H9 (cell line): ENCODE measurements at regions not wholly inside any gene's neighbourhood (a gene's known extent, or its start where the extent isn't known, plus 50 kb on each side); places are given as distances from the start of the nearest gene placed in this dataset.

ENCODE experiments used
- DNase-seq: peaks from one replicate; pipeline ENCODE4 v3.0.0-alpha.2; 2017
- H2AFZ ChIP-seq: one replicate; pipeline ENCODE4 v1.6.1; 2013; ENCODE audit warnings: mild to moderate bottlenecking, low read length, control low read depth, moderate library complexity
- H2AK5ac ChIP-seq: 2 replicates; pipeline ENCODE4 v1.6.1; 2013; ENCODE audit warnings: low read length, control low read depth, mixed read lengths; ENCODE audit not compliant: insufficient read length
- H2BK120ac ChIP-seq: one replicate; pipeline ENCODE4 v1.6.1; 2013; ENCODE audit warnings: low read depth, mild to moderate bottlenecking, low read length, control low read depth, inconsistent platforms; ENCODE audit not compliant: poor library complexity, severe bottlenecking
- H2BK12ac ChIP-seq: 2 replicates; pipeline ENCODE4 v1.6.1; 2013; ENCODE audit warnings: low read length, control low read depth, mixed read lengths, low read depth; ENCODE audit not compliant: insufficient read length
- H2BK15ac ChIP-seq: 2 replicates; pipeline ENCODE4 v1.6.1; 2013; ENCODE audit warnings: low read depth, low read length, control low read depth
- H2BK20ac ChIP-seq: one replicate; pipeline ENCODE4 v1.6.1; 2013; ENCODE audit warnings: low read depth, mild to moderate bottlenecking, low read length, control low read depth, inconsistent platforms; ENCODE audit not compliant: poor library complexity, severe bottlenecking
- H2BK5ac ChIP-seq: 2 replicates; pipeline ENCODE4 v1.6.1; 2013; ENCODE audit warnings: low read length, control low read depth, mixed read lengths; ENCODE audit not compliant: insufficient read length
- H3K14ac ChIP-seq: 2 replicates; pipeline ENCODE4 v1.6.1; 2013; ENCODE audit warnings: low read length, control low read depth; ENCODE audit not compliant: insufficient read depth
- H3K18ac ChIP-seq: 2 replicates; pipeline ENCODE4 v1.6.1; 2013; ENCODE audit warnings: low read depth, mild to moderate bottlenecking, mixed read lengths, low read length, control low read depth; ENCODE audit not compliant: insufficient read length
- H3K23ac ChIP-seq: 2 replicates; pipeline ENCODE4 v1.6.1; 2013; ENCODE audit warnings: low read length, control low read depth, mixed read lengths, low read depth; ENCODE audit not compliant: insufficient read length
- H3K23me2 ChIP-seq: 2 replicates; pipeline ENCODE4 v1.6.1; 2013; ENCODE audit warnings: low read depth, mild to moderate bottlenecking, mixed read lengths, low read length, control low read depth; ENCODE audit not compliant: insufficient read length, poor library complexity, severe bottlenecking
- H3K27ac ChIP-seq: 2 replicates; pipeline ENCODE4 v1.5.1; 2013; ENCODE audit warnings: low read length, control low read depth, mixed read lengths, low read depth; ENCODE audit not compliant: insufficient read length
- H3K27me3 ChIP-seq: 2 replicates; pipeline ENCODE4 v1.6.1; 2013; ENCODE audit warnings: low read length, control low read depth, inconsistent platforms; ENCODE audit not compliant: insufficient read depth
- H3K4ac ChIP-seq: 2 replicates; pipeline ENCODE4 v1.6.1; 2013; ENCODE audit warnings: low read depth, mild to moderate bottlenecking, control low read depth, inconsistent platforms, low read length, moderate library complexity
- H3K4me1 ChIP-seq: 2 replicates; pipeline ENCODE4 v1.6.1; 2013; ENCODE audit warnings: low read length, control low read depth, inconsistent platforms; ENCODE audit not compliant: insufficient read depth
- H3K4me2 ChIP-seq: 2 replicates; pipeline ENCODE4 v1.6.1; 2013; ENCODE audit warnings: low read length, control low read depth, mixed read lengths; ENCODE audit not compliant: insufficient read length, insufficient read depth
- H3K56ac ChIP-seq: 2 replicates; pipeline ENCODE4 v1.6.1; 2013; ENCODE audit warnings: low read depth, mild to moderate bottlenecking, mixed read lengths, low read length, control low read depth; ENCODE audit not compliant: insufficient read length
- H3K79me1 ChIP-seq: 2 replicates; pipeline ENCODE4 v1.6.1; 2013; ENCODE audit warnings: low read depth, mild to moderate bottlenecking, moderate library complexity, low read length, control low read depth, inconsistent platforms; ENCODE audit not compliant: insufficient read depth, poor library complexity, severe bottlenecking
- H3K79me2 ChIP-seq: 2 replicates; pipeline ENCODE4 v1.6.1; 2013; ENCODE audit warnings: low read length, control low read depth, inconsistent platforms; ENCODE audit not compliant: insufficient read depth
- H3K9ac ChIP-seq: 2 replicates; pipeline ENCODE4 v1.6.1; 2013; ENCODE audit warnings: low read length, control low read depth, mixed read lengths; ENCODE audit not compliant: insufficient read length; ENCODE audit errors: extremely low read depth
- H3K9me3 ChIP-seq: one replicate; pipeline ENCODE4 v1.6.1; 2013; ENCODE audit warnings: low read depth, low read length, inconsistent platforms; ENCODE audit not compliant: control insufficient read depth
- H3T11ph ChIP-seq: one replicate; pipeline ENCODE4 v1.6.1; 2013; ENCODE audit warnings: mild to moderate bottlenecking, low read length, control low read depth, inconsistent platforms
- H4K20me1 ChIP-seq: one replicate; pipeline ENCODE4 v1.6.1; 2013; ENCODE audit not compliant: control insufficient read depth, insufficient read length, insufficient read depth
- H4K5ac ChIP-seq: 2 replicates; pipeline ENCODE4 v1.6.1; 2013; ENCODE audit warnings: low read depth, mild to moderate bottlenecking, mixed read lengths, low read length, control low read depth; ENCODE audit not compliant: insufficient read length
- H4K8ac ChIP-seq: replicated peaks from 2 replicates; pipeline ENCODE4 v1.6.1; 2013; ENCODE audit warnings: low read length, control low read depth, mixed read lengths, low read depth; ENCODE audit not compliant: insufficient read length
- H4K91ac ChIP-seq: 2 replicates; pipeline ENCODE4 v1.6.1; 2013; ENCODE audit warnings: low read depth, mild to moderate bottlenecking, moderate library complexity, mixed read lengths, low read length, control low read depth; ENCODE audit not compliant: insufficient read length
- H3K27ac Mint-ChIP-seq, 3 experiments: 2 replicates in 2 of 3; 3 replicates in 1 of 3; pipeline ENCODE4 v1.8.0; 2020 to 2021; ENCODE audit warnings: mixed read lengths in 3 of 3, mild to moderate bottlenecking in 1 of 3, moderate library complexity in 1 of 3
- H3K27me3 Mint-ChIP-seq: 2 replicates; pipeline ENCODE4 v1.8.0; 2021; ENCODE audit warnings: low read depth, mild to moderate bottlenecking, moderate library complexity, mixed read lengths
- H3K36me3 Mint-ChIP-seq, 3 experiments: 2 replicates in 2 of 3; 3 replicates in 1 of 3; pipeline ENCODE4 v1.8.0; 2020 to 2021; ENCODE audit warnings: low read depth in 3 of 3, mixed read lengths in 3 of 3; ENCODE audit not compliant: insufficient read depth in 1 of 3
- H3K4me1 Mint-ChIP-seq, 2 experiments: 2 replicates each; pipeline ENCODE4 v1.8.0; 2020; ENCODE audit warnings: mixed read lengths in 2 of 2
- H3K4me3 Mint-ChIP-seq, 2 experiments: 2 replicates in 1 of 2; 3 replicates in 1 of 2; pipeline ENCODE4 v1.8.0; 2020 to 2021; ENCODE audit warnings: mild to moderate bottlenecking in 2 of 2, mixed read lengths in 2 of 2, moderate library complexity in 1 of 2
- H3K9me3 Mint-ChIP-seq, 2 experiments: 2 replicates in 1 of 2; 3 replicates in 1 of 2; pipeline ENCODE4 v1.8.0; 2020; ENCODE audit warnings: mild to moderate bottlenecking in 2 of 2, mixed read lengths in 2 of 2, moderate library complexity in 1 of 2
- CTCF ChIP-seq: fragments of 200-600 bp; sonication (generic); conservative IDR thresholded peaks from 3 replicates; pipeline ENCODE4 v1.8.0; 2021; ENCODE audit warnings: antibody characterized with exemption, mild to moderate bottlenecking
- WGBS: extraction: QIAGEN DNeasy Blood & Tissue Kit; methylation state at CpG from one replicate; pipeline ENCODE4 v1.1.7; 2013; ENCODE audit warnings: missing lambda C conversion rate, low lambda C conversion rate, mixed read lengths; ENCODE audit not compliant: insufficient read length; ENCODE audit errors: extremely low coverage; 5-methylcytosine and 5-hydroxymethylcytosine counted together

- H3K9me3 Mint-ChIP-seq: peaks cover 14 to 16% of the 10 kb centered on the region in 2 experiments
- Histone ChIP-seq H4K20me1 (no peaks in the 10 kb centered on the region), H3K4me2 (no peak overlapping the region), H2BK20ac (no peak overlapping the region), H2BK15ac (no peak overlapping the region), H4K91ac (no peak overlapping the region), H3K23ac (no peak overlapping the region), H3K9me3 (no peaks in the 10 kb centered on the region), H3K56ac (no peak overlapping the region), H3K18ac (no peak overlapping the region), H2BK120ac (no peak overlapping the region), H3K4me1 (no peaks in the 10 kb centered on the region), H2AK5ac (no peak overlapping the region), H4K8ac (no peak overlapping the region), H3K14ac (no peak overlapping the region), H4K5ac (no peak overlapping the region), H3K9ac (no peak overlapping the region), H3K79me1 (no peaks in the 10 kb centered on the region), H3T11ph (no peak overlapping the region), H3K27me3 (no peaks in the 10 kb centered on the region), H3K27ac (no peak overlapping the region), H2AFZ (no peak overlapping the region), H2BK5ac (no peak overlapping the region), H3K4ac (no peak overlapping the region), H3K79me2 (no peaks in the 10 kb centered on the region), H2BK12ac (no peak overlapping the region), H3K23me2 (no peaks in the 10 kb centered on the region)
- no peak for TF ChIP-seq CTCF
- H3K27me3 Mint-ChIP-seq: no peaks in the 10 kb centered on the region
- H3K4me3 Mint-ChIP-seq: no peak overlapping the region
- H3K36me3 Mint-ChIP-seq: peaks cover 0 to 17% (median 5%) of the 10 kb centered on the region in 3 experiments; a peak in 4 of 7 replicates
- DNase-seq: no peak
- no CpG with 5 or more reads among the region's 2 CpGs for WGBS
- no peak overlapping the region for H3K27ac Mint-ChIP-seq
- H3K4me1 Mint-ChIP-seq: peaks cover 0 to 3% of the 10 kb centered on the region in 2 experiments; a peak in 1 of 4 replicates
Measured at GRCh38 chr21:16969636-16970035, 543.2 kb upstream of the CXADR start.
